ENCODE measurements at regions not wholly inside any gene's neighbourhood (a gene's known extent, or its start where the extent isn't known, plus 50 kb on each side); places are given as distances from the start of the nearest gene placed in this dataset.

GRCh38 chr4:24464566-24464965 lies 119.8 kb downstream of the DHX15 start:
- Histone ChIP-seq H3K9me3 (no peaks in the 10 kb centered on the region), H3K27ac (no peak overlapping the region), H3K27me3 (peaks cover 0 to under 1% of the 10 kb centered on the region in 2 donors), H3K4me3 (no peak overlapping the region), H3K4me1 (no peaks in the 10 kb centered on the region), H3K36me3 (replicated peaks in 1 of 2; ENCODE audit: insufficient read depth in 1 of 2, low read depth in 2 of 2) (no peaks in the 10 kb centered on the region)
- DNase-seq (no peak), ATAC-seq (no peak)
- no peak for TF ChIP-seq CTCF (IDR thresholded peaks at IDR 0.05)
- TF ChIP-seq POLR2A (IDR thresholded peaks at IDR 0.05): no peak
- intact Hi-C loops (cut with DNase I): no loop called here
- WGBS, 2 donors: 63 to 66% methylated on average over 7 of the region's 7 CpGs

- TF ChIP-seq CTCF (IDR thresholded peaks at IDR 0.05): no peak
- TF ChIP-seq POLR2A (IDR thresholded peaks at IDR 0.05): no peak
- intact Hi-C loops (cut with DNase I): no loop called here
- Histone ChIP-seq H3K4me3 (no peak overlapping the region), H3K9me3 (no peaks in the 10 kb centered on the region), H3K4me1 (no peaks in the 10 kb centered on the region), H3K36me3 (replicated peaks in 1 of 2; ENCODE audit: insufficient read depth in 1 of 2, low read depth in 2 of 2) (no peaks in the 10 kb centered on the region), H3K27me3 (no peaks in the 10 kb centered on the region), H3K27ac (no peak overlapping the region)
- DNase-seq (no peak), ATAC-seq (no peak)
- WGBS, 2 donors: 75 to 79% methylated on average over 2 of the region's 2 CpGs
These were observed 127.9 kb downstream of the DHX15 start for GRCh38 chr4:24456431-24456830.

- Histone ChIP-seq H3K27ac (no peak overlapping the region), H3K4me1 (no peaks in the 10 kb centered on the region), H3K4me3 (no peak overlapping the region), H3K27me3 (no peaks in the 10 kb centered on the region), H3K9me3 (no peaks in the 10 kb centered on the region), H3K36me3 (replicated peaks in 1 of 2; ENCODE audit: insufficient read depth in 1 of 2, low read depth in 2 of 2) (no peaks in the 10 kb centered on the region)
- intact Hi-C loops (cut with DNase I): no loop called here
- 55 to 59% methylated on average over 2 of the region's 2 CpGs for WGBS, 2 donors
- no peak for ATAC-seq
- no peak for DNase-seq
- TF ChIP-seq CTCF (IDR thresholded peaks at IDR 0.05) (no peak), POLR2A (IDR thresholded peaks at IDR 0.05) (no peak)
These were observed 130.4 kb downstream of the DHX15 start for GRCh38 chr4:24453951-24454350.

- TF ChIP-seq CTCF (IDR thresholded peaks at IDR 0.05) (no peak), POLR2A (IDR thresholded peaks at IDR 0.05) (no peak)
- H3K4me3 ChIP-seq: no peak overlapping the region
- H3K4me1 ChIP-seq: no peaks in the 10 kb centered on the region
- H3K27ac ChIP-seq: no peak overlapping the region
- H3K9me3 ChIP-seq: no peaks in the 10 kb centered on the region
- intact Hi-C loops (cut with DNase I): no loop called here
- DNase-seq (no peak), ATAC-seq (no peak)
- H3K27me3 ChIP-seq: no peaks in the 10 kb centered on the region
- 69 to 78% methylated on average over 2 of the region's 2 CpGs for WGBS, 2 donors
- H3K36me3 ChIP-seq (replicated peaks in 1 of 2; ENCODE audit: insufficient read depth in 1 of 2, low read depth in 2 of 2): no peaks in the 10 kb centered on the region
These were observed 132.5 kb downstream of the DHX15 start for GRCh38 chr4:24451870-24452269.

- ATAC-seq: no peak
- no peak for DNase-seq
- TF ChIP-seq POLR2A (IDR thresholded peaks at IDR 0.05) (no peak), CTCF (IDR thresholded peaks at IDR 0.05) (no peak)
- no peaks in the 10 kb centered on the region for H3K4me1 ChIP-seq
- H3K27me3 ChIP-seq: no peaks in the 10 kb centered on the region
- intact Hi-C loops (cut with DNase I): no loop called here
- 57 to 58% methylated on average over 4 of the region's 4 CpGs for WGBS, 2 donors
- no peak overlapping the region for H3K4me3 ChIP-seq
- no peak overlapping the region for H3K27ac ChIP-seq
- no peaks in the 10 kb centered on the region for H3K36me3 ChIP-seq (replicated peaks in 1 of 2; ENCODE audit: insufficient read depth in 1 of 2, low read depth in 2 of 2)
- H3K9me3 ChIP-seq: no peaks in the 10 kb centered on the region
These were observed 141.2 kb downstream of the DHX15 start for GRCh38 chr4:24443200-24443599.
